A549 (cell line): ENCODE measurements at regions not wholly inside any gene's neighbourhood (a gene's known extent, or its start where the extent isn't known, plus 50 kb on each side); places are given as distances from the start of the nearest gene placed in this dataset.
A peak's percentile ranks its signal among the peaks of the same experiment; 100 is the strongest.

Source experiments
- ATAC-seq, 2 experiments: fragments of 200-7000 bp in 1 of 2; fragments of >200 bp in 1 of 2; cut with Nextera tagmentation in 1 of 2; cut with Tn5 transposase in 1 of 2; 3 replicates each; pipeline versions ENCODE4 v1.8.0 to v1.9.1; 2018 to 2020; ENCODE audit warnings: mild to moderate bottlenecking in 1 of 2, moderate library complexity in 1 of 2
- CTCF ChIA-PET: fragments of 300-600 bp; sonication (Branson Sonifier 250); formaldehyde crosslinking; extraction: SDS; loops from one replicate; lab custom pipeline; 2021; ENCODE audit warnings: antibody characterized with exemption, inconsistent platforms; lab: Yijun Ruan, JAX
- POLR2A ChIA-PET: fragments of 350-600 bp; formaldehyde crosslinking; extraction: SDS; loops from one replicate; lab custom pipeline; 2021; ENCODE audit warnings: antibody characterized with exemption, inconsistent platforms; lab: Yijun Ruan, JAX
- DNase-seq, 2 experiments: peaks; one replicate each; pipeline versions ENCODE4 v3.0.0 to v3.0.0-alpha.2; 2011 to 2016; ENCODE audit warnings: low read depth in 1 of 2, low spot score in 1 of 2
- FAIRE-seq: peaks from 2 replicates; lab custom pipeline; 2011; peaks lifted over from hg19 to GRCh38; lab: Jason Lieb, UNC
- H3K27ac ChIP-seq, 2 experiments: fragments of >200 bp; sonication (Bioruptor Twin); formaldehyde crosslinking; 3 replicates each; pipeline ENCODE4 v1.5.1; 2016 to 2017
- H3K4me1 ChIP-seq: fragments of >200 bp; sonication (Bioruptor Twin); formaldehyde crosslinking; 3 replicates; pipeline ENCODE4 v1.6.1; 2016
- H3K4me2 ChIP-seq: fragments of >200 bp; sonication (Bioruptor Twin); formaldehyde crosslinking; 3 replicates; pipeline ENCODE4 v1.6.1; 2016
- H3K4me3 ChIP-seq: fragments of >200 bp; sonication (Bioruptor Twin); formaldehyde crosslinking; 3 replicates; pipeline ENCODE4 v1.5.1; 2016
- H3K9me3 ChIP-seq: fragments of >200 bp; sonication (Bioruptor Twin); formaldehyde crosslinking; 3 replicates; pipeline ENCODE4 v1.6.1; 2016
- BCL3 ChIP-seq: fragments of >200 bp; sonication (Bioruptor Twin); formaldehyde crosslinking; IDR thresholded peaks from 3 replicates; pipeline ENCODE4 v1.6.1; 2016
- CBX8 ChIP-seq: fragments of 200-600 bp; sonication (generic); IDR thresholded peaks from 2 replicates; pipeline ENCODE4 v1.6.1; 2016
- CEBPB ChIP-seq, 2 experiments: fragments of >200 bp in 1 of 2; sonication (Bioruptor Twin) in 1 of 2; formaldehyde crosslinking in 1 of 2; IDR thresholded peaks; 2 replicates each; pipeline ENCODE4 v1.6.1; 2012 to 2016
- CHD2 ChIP-seq: fragments of 150-350 bp; IDR thresholded peaks from 2 replicates; pipeline ENCODE4 v1.6.1; 2014; ENCODE audit warnings: low read length; ENCODE audit not compliant: partially characterized antibody
- CHD4 ChIP-seq: fragments of 200-600 bp; sonication (generic); IDR thresholded peaks from 2 replicates; pipeline ENCODE4 v1.6.1; 2016; ENCODE audit warnings: antibody characterized with exemption, mild to moderate bottlenecking, borderline replicate concordance
- EHF ChIP-seq: fragments of 250-450 bp; sonication (Bioruptor Pico); IDR thresholded peaks from 2 replicates; pipeline ENCODE4 v1.5.0; 2020; ENCODE audit warnings: mild to moderate bottlenecking
- ELK1 ChIP-seq: fragments of 150-350 bp; IDR thresholded peaks from 2 replicates; pipeline ENCODE4 v1.6.1; 2014; ENCODE audit warnings: low read depth, mild to moderate bottlenecking, low read length
- FOSL2 ChIP-seq, 2 experiments: fragments of 450-650 bp in 1 of 2; fragments of >200 bp in 1 of 2; sonication (Bioruptor Twin) in 1 of 2; formaldehyde crosslinking; IDR thresholded peaks; 2 replicates each; pipeline versions ENCODE4 v1.5.0 to v1.6.1; 2016 to 2020; ENCODE audit warnings: mild to moderate bottlenecking in 1 of 2, moderate library complexity in 1 of 2
- HDAC2 ChIP-seq: fragments of 200-600 bp; sonication (generic); IDR thresholded peaks from 2 replicates; pipeline ENCODE4 v1.6.1; 2016
- HES2 ChIP-seq: fragments of >200 bp; sonication (Bioruptor Twin); formaldehyde crosslinking; IDR thresholded peaks from 2 replicates; pipeline ENCODE4 v1.6.1; 2016
- HMGXB4 ChIP-seq: fragments of 250-450 bp; sonication (Bioruptor Pico); IDR thresholded peaks from 2 replicates; pipeline ENCODE4 v1.5.0; 2021; ENCODE audit warnings: mild to moderate bottlenecking, moderate library complexity, borderline replicate concordance
- JUN ChIP-seq, 2 experiments: fragments of >200 bp; sonication (Bioruptor Twin); formaldehyde crosslinking; IDR thresholded peaks; 2 replicates in 1 of 2; 3 replicates in 1 of 2; pipeline ENCODE4 v1.6.1; 2016 to 2017
- MAFK ChIP-seq: fragments of 450-650 bp; IDR thresholded peaks from 2 replicates; pipeline ENCODE4 v1.6.1; 2014; ENCODE audit not compliant: partially characterized antibody
- MAX ChIP-seq: IDR thresholded peaks from 2 replicates; pipeline ENCODE4 v1.6.1; 2012
- MYC ChIP-seq: IDR thresholded peaks from 2 replicates; pipeline ENCODE4 v1.6.1; 2012; ENCODE audit warnings: mild to moderate bottlenecking, inconsistent platforms, low read length, improper control_type of control experiment, borderline replicate concordance
- NPAS2 ChIP-seq: fragments of 250-450 bp; sonication (Bioruptor Pico); IDR thresholded peaks from 2 replicates; pipeline ENCODE4 v1.8.0; 2022; ENCODE audit warnings: mild to moderate bottlenecking, moderate library complexity, borderline replicate concordance
- RAD21 ChIP-seq, 2 experiments: fragments of >200 bp in 1 of 2; sonication (Bioruptor Twin) in 1 of 2; formaldehyde crosslinking in 1 of 2; IDR thresholded peaks in 1 of 2; conservative IDR thresholded peaks in 1 of 2; 2 replicates in 1 of 2; 3 replicates in 1 of 2; pipeline ENCODE4 v1.6.1; 2012 to 2018; ENCODE audit warnings: inconsistent platforms in 1 of 2
- RFX5 ChIP-seq: fragments of 450-650 bp; IDR thresholded peaks from 2 replicates; pipeline ENCODE4 v1.7.1; 2014; ENCODE audit warnings: antibody characterized with exemption, mild to moderate bottlenecking, moderate library complexity
- SMC3 ChIP-seq: fragments of >200 bp; sonication (Bioruptor Twin); formaldehyde crosslinking; IDR thresholded peaks from 3 replicates; pipeline ENCODE4 v1.6.1; 2018; ENCODE audit warnings: inconsistent platforms
- USF2 ChIP-seq: fragments of 450-650 bp; IDR thresholded peaks from 2 replicates; pipeline ENCODE4 v1.6.1; 2014; ENCODE audit warnings: antibody characterized with exemption
- ZNF302 ChIP-seq: fragments of 250-450 bp; sonication (Bioruptor Pico); IDR thresholded peaks from 2 replicates; pipeline ENCODE4 v1.9.0; 2021; ENCODE audit warnings: inconsistent platforms, mild to moderate bottlenecking, moderate library complexity
- ZSCAN20 ChIP-seq: fragments of 250-450 bp; sonication (Bioruptor Pico); IDR thresholded peaks from 2 replicates; pipeline ENCODE4 v1.8.0; 2022; ENCODE audit warnings: mild to moderate bottlenecking, moderate library complexity
- WGBS: methylation state at CpG from one replicate; pipeline ENCODE4 v1.1.6; 2017; ENCODE audit errors: missing lambda C conversion rate; 5-methylcytosine and 5-hydroxymethylcytosine counted together

- no peak for ATAC-seq
- Histone ChIP-seq H3K4me3 (no peak overlapping the region), H3K4me1 (peaks cover 42% of the 10 kb centered on the region), H3K4me2 (no peak overlapping the region), H3K9me3 (no peaks in the 10 kb centered on the region), H3K27ac (peak overlapping the region; percentile 44 to 79; a peak in 3 of 6 replicates)
- WGBS: 93% methylated on average over 8 of the region's 8 CpGs
- FAIRE-seq: no peak
- no peak for TF ChIP-seq MAFK
- no peak for DNase-seq
- ChIA-PET POLR2A (no interaction called here), CTCF (interaction anchor here (1.0 to 5.7 kb wide), 4 partner anchors 9 to 322 kb away, joined by 3 to 26 read pairs (median 4); no protein-coding TSS in a partner anchor)
These were observed 94.5 kb upstream of the TSPAN2 start for GRCh38 chr1:115183721-115184259.

GRCh38 chr1:115183158-115183557 lies 93.9 kb upstream of the TSPAN2 start:
- TF ChIP-seq RAD21 (conservative IDR thresholded peaks at IDR 0.05 in 1 of 2, IDR thresholded peaks at IDR 0.05 in 1 of 2) (peak in 1 of 2 experiments; percentile 44; a peak in 3 of 5 replicates), SMC3 (0 out of 3 replicates have a peak, but pooled peaks have one; percentile 14), ZSCAN20 (CRISPR knock-in tag) (no peak)
- ChIA-PET CTCF (interaction anchor here (1.1 to 5.7 kb wide), 3 partner anchors 45 to 323 kb away, joined by 3 to 26 read pairs (median 5); no protein-coding TSS in a partner anchor), POLR2A (no interaction called here)
- Histone ChIP-seq H3K4me3 (no peak overlapping the region), H3K4me1 (peaks cover 42% of the 10 kb centered on the region), H3K9me3 (no peaks in the 10 kb centered on the region), H3K27ac (peak overlapping the region in 1 of 2 experiments; percentile 79; a peak in 3 of 6 replicates), H3K4me2 (no peak overlapping the region)
- ATAC-seq (no peak), DNase-seq (peak in 1 of 2 experiments; percentile 18), FAIRE-seq (no peak)
- 89% methylated on average over 6 of the region's 6 CpGs for WGBS

- Histone ChIP-seq H3K4me3 (no peak overlapping the region), H3K27ac (peak overlapping the region in 1 of 2 experiments; percentile 89; a peak in 2 of 6 replicates), H3K4me1 (peaks cover 42% of the 10 kb centered on the region), H3K4me2 (no peak overlapping the region), H3K9me3 (no peaks in the 10 kb centered on the region)
- ChIA-PET POLR2A (no interaction called here), CTCF (interaction anchor here (1.1 to 5.7 kb wide), 3 partner anchors 41 to 287 kb away, joined by 3 to 26 read pairs (median 5); no protein-coding TSS in a partner anchor)
- TF ChIP-seq FOSL2 (IDR thresholded peaks at IDR 0.05) (no peak), FOSL2 (CRISPR knock-in tag; IDR thresholded peaks at IDR 0.05) (no peak), EHF (CRISPR knock-in tag) (no peak), CEBPB (IDR thresholded peaks at IDR 0.05) (no peak), CHD4 (no peak), MAX (no peak), SMC3 (no peak), HDAC2 (no peak), USF2 (no peak), CBX8 (no peak), ZNF302 (CRISPR knock-in tag) (no peak), CHD2 (no peak), HES2 (no peak), RFX5 (no peak), HMGXB4 (CRISPR knock-in tag) (no peak), NPAS2 (no peak), MYC (no peak), BCL3 (no peak), JUN (IDR thresholded peaks at IDR 0.05) (no peak), ELK1 (no peak)
- 76% methylated on average over 7 of the region's 7 CpGs for WGBS
- DNase-seq (peak in 1 of 2 experiments; percentile 40), FAIRE-seq (no peak), ATAC-seq (no peak)
These were observed 92.9 kb upstream of the TSPAN2 start for GRCh38 chr1:115182012-115182715.
